ENCODE measurements at regions not wholly inside any gene's neighbourhood (a gene's known extent, or its start where the extent isn't known, plus 50 kb on each side); places are given as distances from the start of the nearest gene placed in this dataset.

DNA sequence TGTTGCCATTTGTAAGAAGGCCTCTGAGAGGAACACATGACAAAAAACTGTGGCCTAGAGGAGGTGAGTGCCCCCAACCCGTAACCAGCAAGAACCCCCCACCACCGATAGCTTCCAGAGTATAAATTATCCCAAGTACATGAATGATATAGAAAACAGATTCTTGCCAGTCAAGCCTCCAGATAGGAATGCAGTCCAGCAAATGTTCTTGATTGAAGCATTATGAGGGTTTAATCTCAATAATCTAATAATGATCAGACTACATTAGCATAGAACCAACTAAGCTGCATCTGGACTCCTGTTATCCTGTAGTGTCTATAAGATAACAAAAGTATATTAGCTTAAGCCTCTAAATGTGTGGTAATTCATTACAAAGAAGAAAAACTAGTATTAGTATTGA is 908.9 kb upstream of the ATXN8OS start:
- CTCF ChIA-PET = interaction anchor here (0.6 kb wide), 1 partner anchor 239 kb away, joined by 4 read pairs; no protein-coding TSS in a partner anchor

DNA sequence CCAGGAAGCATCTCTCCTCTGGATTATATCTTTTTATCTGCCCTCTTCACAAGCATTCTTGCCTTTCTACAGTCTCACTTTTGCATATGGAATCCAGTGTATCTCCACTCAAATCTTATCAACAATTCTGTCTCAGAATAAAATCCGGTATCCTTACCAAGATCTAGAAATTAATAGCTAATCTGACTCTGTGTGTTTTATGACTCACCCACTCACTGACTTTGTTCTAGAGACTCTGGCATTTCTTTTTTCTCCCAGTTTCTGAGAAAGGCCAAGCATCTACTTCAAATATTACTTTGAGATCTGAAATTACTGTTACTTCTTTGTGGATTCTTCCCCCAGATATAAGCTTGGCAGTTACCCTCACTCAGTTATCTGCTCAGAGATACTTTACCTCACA is 913.5 kb upstream of the ATXN8OS start:
- Histone ChIP-seq H3K4me3 (ENCODE audit: low read depth, low read length) (no peak overlapping the region), H3K27ac (ENCODE audit: extremely low read depth, low read depth, low read length) (no peak overlapping the region), H3K4me1 (ENCODE audit: control insufficient read depth, insufficient read depth, low read length) (no peaks in the 10 kb centered on the region), H3K9me3 (ENCODE audit: control insufficient read depth, insufficient read depth, low read depth, low read length) (no peaks in the 10 kb centered on the region), H3K36me3 (ENCODE audit: control insufficient read depth in 2 of 2, insufficient read depth in 1 of 2, low read length in 2 of 2) (no peaks in the 10 kb centered on the region)
- CTCF ChIA-PET = interaction anchor here (0.6 kb wide), 1 partner anchor 15 kb away, joined by 3 read pairs; no protein-coding TSS in a partner anchor
- TF ChIP-seq ZNF324 (tag by site-specific recombination; IDR thresholded peaks at IDR 0.05) (no peak), ZNF174 (tag by site-specific recombination; IDR thresholded peaks at IDR 0.05) (no peak), ZNF514 (tag by site-specific recombination; IDR thresholded peaks at IDR 0.05) (no peak), ZBTB20 (tag by site-specific recombination; IDR thresholded peaks at IDR 0.05) (no peak), SP7 (tag by site-specific recombination; IDR thresholded peaks at IDR 0.05) (no peak), ZNF664 (tag by site-specific recombination; IDR thresholded peaks at IDR 0.05) (no peak), SETDB1 (IDR thresholded peaks at IDR 0.05; ENCODE audit: insufficient read length, low read length) (no peak), ZNF266 (tag by site-specific recombination; IDR thresholded peaks at IDR 0.05; ENCODE audit: low read depth) (no peak), KLF1 (tag by site-specific recombination; IDR thresholded peaks at IDR 0.05) (no peak), ZNF202 (tag by site-specific recombination; IDR thresholded peaks at IDR 0.05; ENCODE audit: borderline replicate concordance) (no peak), ZNF654 (tag by site-specific recombination; IDR thresholded peaks at IDR 0.05; ENCODE audit: low read depth) (no peak), RBAK (tag by site-specific recombination; IDR thresholded peaks at IDR 0.05) (no peak), ZNF843 (tag by site-specific recombination; IDR thresholded peaks at IDR 0.05) (no peak), ZNF76 (tag by site-specific recombination; IDR thresholded peaks at IDR 0.05; ENCODE audit: borderline replicate concordance, low read depth) (no peak)
- TF ChIP-seq, protein P1, sequence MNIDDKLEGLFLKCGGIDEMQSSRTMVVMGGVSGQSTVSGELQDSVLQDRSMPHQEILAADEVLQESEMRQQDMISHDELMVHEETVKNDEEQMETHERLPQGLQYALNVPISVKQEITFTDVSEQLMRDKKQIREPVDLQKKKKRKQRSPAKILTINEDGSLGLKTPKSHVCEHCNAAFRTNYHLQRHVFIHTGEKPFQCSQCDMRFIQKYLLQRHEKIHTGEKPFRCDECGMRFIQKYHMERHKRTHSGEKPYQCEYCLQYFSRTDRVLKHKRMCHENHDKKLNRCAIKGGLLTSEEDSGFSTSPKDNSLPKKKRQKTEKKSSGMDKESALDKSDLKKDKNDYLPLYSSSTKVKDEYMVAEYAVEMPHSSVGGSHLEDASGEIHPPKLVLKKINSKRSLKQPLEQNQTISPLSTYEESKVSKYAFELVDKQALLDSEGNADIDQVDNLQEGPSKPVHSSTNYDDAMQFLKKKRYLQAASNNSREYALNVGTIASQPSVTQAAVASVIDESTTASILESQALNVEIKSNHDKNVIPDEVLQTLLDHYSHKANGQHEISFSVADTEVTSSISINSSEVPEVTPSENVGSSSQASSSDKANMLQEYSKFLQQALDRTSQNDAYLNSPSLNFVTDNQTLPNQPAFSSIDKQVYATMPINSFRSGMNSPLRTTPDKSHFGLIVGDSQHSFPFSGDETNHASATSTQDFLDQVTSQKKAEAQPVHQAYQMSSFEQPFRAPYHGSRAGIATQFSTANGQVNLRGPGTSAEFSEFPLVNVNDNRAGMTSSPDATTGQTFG (tag by site-specific recombination; IDR thresholded peaks at IDR 0.05; ENCODE audit: borderline replicate concordance) = no peak
- TF ChIP-seq, protein P2, sequence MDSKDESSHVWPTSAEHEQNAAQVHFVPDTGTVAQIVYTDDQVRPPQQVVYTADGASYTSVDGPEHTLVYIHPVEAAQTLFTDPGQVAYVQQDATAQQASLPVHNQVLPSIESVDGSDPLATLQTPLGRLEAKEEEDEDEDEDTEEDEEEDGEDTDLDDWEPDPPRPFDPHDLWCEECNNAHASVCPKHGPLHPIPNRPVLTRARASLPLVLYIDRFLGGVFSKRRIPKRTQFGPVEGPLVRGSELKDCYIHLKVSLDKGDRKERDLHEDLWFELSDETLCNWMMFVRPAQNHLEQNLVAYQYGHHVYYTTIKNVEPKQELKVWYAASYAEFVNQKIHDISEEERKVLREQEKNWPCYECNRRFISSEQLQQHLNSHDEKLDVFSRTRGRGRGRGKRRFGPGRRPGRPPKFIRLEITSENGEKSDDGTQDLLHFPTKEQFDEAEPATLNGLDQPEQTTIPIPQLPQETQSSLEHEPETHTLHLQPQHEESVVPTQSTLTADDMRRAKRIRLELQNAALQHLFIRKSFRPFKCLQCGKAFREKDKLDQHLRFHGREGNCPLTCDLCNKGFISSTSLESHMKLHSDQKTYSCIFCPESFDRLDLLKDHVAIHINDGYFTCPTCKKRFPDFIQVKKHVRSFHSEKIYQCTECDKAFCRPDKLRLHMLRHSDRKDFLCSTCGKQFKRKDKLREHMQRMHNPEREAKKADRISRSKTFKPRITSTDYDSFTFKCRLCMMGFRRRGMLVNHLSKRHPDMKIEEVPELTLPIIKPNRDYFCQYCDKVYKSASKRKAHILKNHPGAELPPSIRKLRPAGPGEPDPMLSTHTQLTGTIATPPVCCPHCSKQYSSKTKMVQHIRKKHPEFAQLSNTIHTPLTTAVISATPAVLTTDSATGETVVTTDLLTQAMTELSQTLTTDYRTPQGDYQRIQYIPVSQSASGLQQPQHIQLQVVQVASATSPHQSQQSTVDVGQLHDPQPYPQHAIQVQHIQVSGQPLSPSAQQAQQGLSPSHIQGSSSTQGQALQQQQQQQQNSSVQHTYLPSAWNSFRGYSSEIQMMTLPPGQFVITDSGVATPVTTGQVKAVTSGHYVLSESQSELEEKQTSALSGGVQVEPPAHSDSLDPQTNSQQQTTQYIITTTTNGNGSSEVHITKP (tag by site-specific recombination; IDR thresholded peaks at IDR 0.05) = no peak
- TF ChIP-seq, protein P3, sequence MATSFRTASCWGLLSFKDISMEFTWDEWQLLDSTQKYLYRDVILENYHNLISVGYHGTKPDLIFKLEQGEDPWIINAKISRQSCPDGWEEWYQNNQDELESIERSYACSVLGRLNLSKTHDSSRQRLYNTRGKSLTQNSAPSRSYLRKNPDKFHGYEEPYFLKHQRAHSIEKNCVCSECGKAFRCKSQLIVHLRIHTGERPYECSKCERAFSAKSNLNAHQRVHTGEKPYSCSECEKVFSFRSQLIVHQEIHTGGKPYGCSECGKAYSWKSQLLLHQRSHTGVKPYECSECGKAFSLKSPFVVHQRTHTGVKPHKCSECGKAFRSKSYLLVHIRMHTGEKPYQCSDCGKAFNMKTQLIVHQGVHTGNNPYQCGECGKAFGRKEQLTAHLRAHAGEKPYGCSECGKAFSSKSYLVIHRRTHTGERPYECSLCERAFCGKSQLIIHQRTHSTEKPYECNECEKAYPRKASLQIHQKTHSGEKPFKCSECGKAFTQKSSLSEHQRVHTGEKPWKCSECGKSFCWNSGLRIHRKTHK (tag by site-specific recombination; IDR thresholded peaks at IDR 0.05) = no peak
- TF ChIP-seq, protein P4, sequence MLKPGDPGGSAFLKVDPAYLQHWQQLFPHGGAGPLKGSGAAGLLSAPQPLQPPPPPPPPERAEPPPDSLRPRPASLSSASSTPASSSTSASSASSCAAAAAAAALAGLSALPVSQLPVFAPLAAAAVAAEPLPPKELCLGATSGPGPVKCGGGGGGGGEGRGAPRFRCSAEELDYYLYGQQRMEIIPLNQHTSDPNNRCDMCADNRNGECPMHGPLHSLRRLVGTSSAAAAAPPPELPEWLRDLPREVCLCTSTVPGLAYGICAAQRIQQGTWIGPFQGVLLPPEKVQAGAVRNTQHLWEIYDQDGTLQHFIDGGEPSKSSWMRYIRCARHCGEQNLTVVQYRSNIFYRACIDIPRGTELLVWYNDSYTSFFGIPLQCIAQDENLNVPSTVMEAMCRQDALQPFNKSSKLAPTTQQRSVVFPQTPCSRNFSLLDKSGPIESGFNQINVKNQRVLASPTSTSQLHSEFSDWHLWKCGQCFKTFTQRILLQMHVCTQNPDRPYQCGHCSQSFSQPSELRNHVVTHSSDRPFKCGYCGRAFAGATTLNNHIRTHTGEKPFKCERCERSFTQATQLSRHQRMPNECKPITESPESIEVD (tag by site-specific recombination; IDR thresholded peaks at IDR 0.05) = no peak
- POLR2A ChIA-PET = no interaction called here

More for the DNA sequence above, 908.9 kb upstream of the ATXN8OS start:
- Histone ChIP-seq H3K36me3 (ENCODE audit: control insufficient read depth in 2 of 2, insufficient read depth in 1 of 2, low read length in 2 of 2) (no peaks in the 10 kb centered on the region), H3K4me3 (ENCODE audit: low read depth, low read length) (no peak overlapping the region), H3K27ac (ENCODE audit: extremely low read depth, low read depth, low read length) (no peak overlapping the region), H3K4me1 (ENCODE audit: control insufficient read depth, insufficient read depth, low read length) (no peaks in the 10 kb centered on the region), H3K9me3 (ENCODE audit: control insufficient read depth, insufficient read depth, low read depth, low read length) (no peaks in the 10 kb centered on the region)
- POLR2A ChIA-PET = interaction anchor here (0.6 kb wide), 1 partner anchor 1967 kb away, joined by 3 read pairs; no protein-coding TSS in a partner anchor
- no peak for TF ChIP-seq ZNF274 (IDR thresholded peaks at IDR 0.05; ENCODE audit: low read length)
- TF ChIP-seq ZNF274 (tag by site-specific recombination; IDR thresholded peaks at IDR 0.05; ENCODE audit: borderline replicate concordance) = no peak
- no peak for TF ChIP-seq ZNF239 (tag by site-specific recombination; IDR thresholded peaks at IDR 0.05)
- no peak for TF ChIP-seq ZNF626 (tag by site-specific recombination; IDR thresholded peaks at IDR 0.05)
- TF ChIP-seq GLI2 (tag by site-specific recombination; IDR thresholded peaks at IDR 0.05; ENCODE audit: borderline replicate concordance, low read depth) = no peak
- no peak for TF ChIP-seq ZNF121 (tag by site-specific recombination; IDR thresholded peaks at IDR 0.05)
- no peak for TF ChIP-seq ZNF654 (tag by site-specific recombination; IDR thresholded peaks at IDR 0.05; ENCODE audit: low read depth)
- TF ChIP-seq TRIM28 (IDR thresholded peaks at IDR 0.05; ENCODE audit: borderline replicate concordance, low read length) = no peak
- TF ChIP-seq GLIS2 (tag by site-specific recombination; IDR thresholded peaks at IDR 0.05) = no peak
- no peak for TF ChIP-seq ZNF501 (tag by site-specific recombination; IDR thresholded peaks at IDR 0.05)
- TF ChIP-seq ZNF138 (tag by site-specific recombination; IDR thresholded peaks at IDR 0.05; ENCODE audit: borderline replicate concordance) = no peak
- no peak for TF ChIP-seq ZNF530 (tag by site-specific recombination; IDR thresholded peaks at IDR 0.05; ENCODE audit: low read depth)
- no peak for TF ChIP-seq RBAK (tag by site-specific recombination; IDR thresholded peaks at IDR 0.05)
- TF ChIP-seq, protein P5, sequence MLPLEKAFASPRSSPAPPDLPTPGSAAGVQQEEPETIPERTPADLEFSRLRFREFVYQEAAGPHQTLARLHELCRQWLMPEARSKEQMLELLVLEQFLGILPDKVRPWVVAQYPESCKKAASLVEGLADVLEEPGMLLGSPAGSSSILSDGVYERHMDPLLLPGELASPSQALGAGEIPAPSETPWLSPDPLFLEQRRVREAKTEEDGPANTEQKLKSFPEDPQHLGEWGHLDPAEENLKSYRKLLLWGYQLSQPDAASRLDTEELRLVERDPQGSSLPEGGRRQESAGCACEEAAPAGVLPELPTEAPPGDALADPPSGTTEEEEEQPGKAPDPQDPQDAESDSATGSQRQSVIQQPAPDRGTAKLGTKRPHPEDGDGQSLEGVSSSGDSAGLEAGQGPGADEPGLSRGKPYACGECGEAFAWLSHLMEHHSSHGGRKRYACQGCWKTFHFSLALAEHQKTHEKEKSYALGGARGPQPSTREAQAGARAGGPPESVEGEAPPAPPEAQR (tag by site-specific recombination; IDR thresholded peaks at IDR 0.05) = no peak
- TF ChIP-seq HOXA7 (CRISPR knock-in tag; IDR thresholded peaks at IDR 0.05; ENCODE audit: borderline replicate concordance) = no peak
